GM13977 (cell line): ENCODE measurements at regions not wholly inside any gene's neighbourhood (a gene's known extent, or its start where the extent isn't known, plus 50 kb on each side); places are given as distances from the start of the nearest gene placed in this dataset.

Experiments used
- DNase-seq: peaks from one replicate; pipeline ENCODE4 v3.0.0; 2012; ENCODE audit warnings: low spot score
- in situ Hi-C: fragments of 300-500 bp; cut with MboI; formaldehyde crosslinking; loops from one replicate; pipeline ENCODE4 v1.12.0; 2022; ENCODE audit warnings: low sequenced_read_pairs, low pct_unique_long_range_greater_than_20kb, mixed read lengths, inconsistent platforms; ENCODE audit not compliant: unreplicated experiment
- TF ChIP-seq, protein P1 (sequence below): IDR thresholded peaks from 2 replicates; pipeline ENCODE4 v1.5.1; 2012; ENCODE audit warnings: mild to moderate bottlenecking, control low read depth; ENCODE audit not compliant: insufficient read depth; ENCODE audit errors: extremely low read depth, missing control alignments

DNA sequence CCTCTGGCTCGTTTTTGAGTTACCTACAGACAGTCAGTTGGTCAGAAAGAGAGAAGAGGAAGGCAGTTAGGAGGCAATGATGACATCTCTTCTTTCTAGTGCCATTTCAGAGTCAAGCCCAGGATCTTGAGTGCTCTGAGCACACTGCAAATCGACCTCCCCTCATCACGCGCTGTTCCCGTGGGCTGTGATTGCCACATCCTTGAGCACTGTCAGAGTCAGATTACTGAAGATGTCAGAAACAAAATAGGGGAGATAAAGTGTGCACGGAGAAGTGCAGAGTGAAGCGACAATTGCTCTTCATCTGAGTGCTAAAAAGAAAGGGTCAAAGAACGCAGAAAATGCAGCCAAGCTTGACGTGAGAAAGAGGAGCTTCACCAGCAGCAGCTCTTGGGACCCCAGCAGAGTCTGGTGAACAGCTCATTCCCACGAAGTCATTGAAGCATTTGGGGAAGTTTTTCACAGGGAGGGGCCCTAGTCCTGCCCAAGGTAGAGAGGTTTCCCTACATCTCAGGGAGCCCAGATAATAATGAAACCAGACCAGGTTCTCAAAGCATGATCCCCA is 661.7 kb upstream of the AUTS2 start:
- in situ Hi-C loops = no loop called here
- no peak for DNase-seq
- TF ChIP-seq, protein P1, sequence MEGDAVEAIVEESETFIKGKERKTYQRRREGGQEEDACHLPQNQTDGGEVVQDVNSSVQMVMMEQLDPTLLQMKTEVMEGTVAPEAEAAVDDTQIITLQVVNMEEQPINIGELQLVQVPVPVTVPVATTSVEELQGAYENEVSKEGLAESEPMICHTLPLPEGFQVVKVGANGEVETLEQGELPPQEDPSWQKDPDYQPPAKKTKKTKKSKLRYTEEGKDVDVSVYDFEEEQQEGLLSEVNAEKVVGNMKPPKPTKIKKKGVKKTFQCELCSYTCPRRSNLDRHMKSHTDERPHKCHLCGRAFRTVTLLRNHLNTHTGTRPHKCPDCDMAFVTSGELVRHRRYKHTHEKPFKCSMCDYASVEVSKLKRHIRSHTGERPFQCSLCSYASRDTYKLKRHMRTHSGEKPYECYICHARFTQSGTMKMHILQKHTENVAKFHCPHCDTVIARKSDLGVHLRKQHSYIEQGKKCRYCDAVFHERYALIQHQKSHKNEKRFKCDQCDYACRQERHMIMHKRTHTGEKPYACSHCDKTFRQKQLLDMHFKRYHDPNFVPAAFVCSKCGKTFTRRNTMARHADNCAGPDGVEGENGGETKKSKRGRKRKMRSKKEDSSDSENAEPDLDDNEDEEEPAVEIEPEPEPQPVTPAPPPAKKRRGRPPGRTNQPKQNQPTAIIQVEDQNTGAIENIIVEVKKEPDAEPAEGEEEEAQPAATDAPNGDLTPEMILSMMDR = no peak

DNA sequence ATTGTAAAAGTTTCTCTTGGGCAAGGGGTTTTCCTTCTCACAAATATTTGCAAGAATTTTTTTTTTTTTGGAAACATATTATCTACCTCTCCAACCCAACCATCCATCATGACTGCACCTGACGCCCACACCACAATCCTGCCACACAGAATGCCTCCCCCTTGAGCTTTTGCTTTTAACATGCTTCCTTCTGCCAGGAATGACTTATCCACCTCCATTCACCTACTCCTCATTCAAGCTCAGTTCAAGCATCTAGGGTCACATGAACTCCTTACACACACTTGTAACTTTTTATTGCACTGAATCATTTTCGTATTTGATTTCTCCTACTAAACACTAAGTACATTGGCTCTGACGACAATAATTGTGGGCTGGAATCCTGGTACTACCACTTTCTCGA is 660.1 kb upstream of the AUTS2 start:
- TF ChIP-seq, protein P1 = no peak
- in situ Hi-C loops = no loop called here
- no peak for DNase-seq

DNA sequence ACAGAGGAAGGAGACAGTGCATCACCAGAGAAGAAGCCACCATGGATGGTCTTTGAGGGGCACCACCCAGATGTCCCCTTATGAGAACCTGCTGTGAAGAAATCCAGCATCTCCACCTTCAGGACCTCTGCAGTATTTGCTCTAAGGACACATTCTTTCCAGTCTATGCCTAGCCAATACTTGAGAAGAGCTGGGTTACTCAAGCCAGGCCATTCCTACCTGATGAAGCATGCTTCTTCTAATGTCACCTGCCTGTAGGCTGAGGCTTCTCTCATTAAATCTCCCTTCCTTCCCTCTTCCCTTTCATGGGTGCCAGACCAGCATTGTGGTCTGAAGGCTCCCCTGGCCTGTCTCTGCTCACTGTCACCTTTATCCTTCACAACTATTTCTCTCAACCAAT is 654.5 kb upstream of the AUTS2 start:
- TF ChIP-seq, protein P1 = no peak
- in situ Hi-C loops = no loop called here
- no peak for DNase-seq

DNA sequence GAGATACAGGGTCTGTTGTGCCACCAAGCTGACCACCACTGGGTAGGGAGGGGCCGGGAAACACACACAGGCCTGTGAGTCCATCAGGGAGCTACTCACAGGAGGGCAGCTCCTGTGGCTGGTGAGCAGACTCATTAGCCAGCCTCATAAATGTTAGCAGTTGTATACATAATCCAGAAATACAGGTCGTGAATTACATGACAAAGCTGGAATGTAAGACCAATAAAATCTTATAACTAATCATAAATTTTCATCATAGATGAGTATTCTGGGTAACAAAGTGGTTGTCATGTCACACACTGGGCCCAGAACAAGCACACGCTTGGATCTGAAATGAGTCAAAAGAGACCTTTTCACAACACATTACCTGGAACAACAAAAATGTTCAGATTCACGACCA is 642.6 kb upstream of the AUTS2 start:
- TF ChIP-seq, protein P1 = no peak
- in situ Hi-C loops = no loop called here

DNA sequence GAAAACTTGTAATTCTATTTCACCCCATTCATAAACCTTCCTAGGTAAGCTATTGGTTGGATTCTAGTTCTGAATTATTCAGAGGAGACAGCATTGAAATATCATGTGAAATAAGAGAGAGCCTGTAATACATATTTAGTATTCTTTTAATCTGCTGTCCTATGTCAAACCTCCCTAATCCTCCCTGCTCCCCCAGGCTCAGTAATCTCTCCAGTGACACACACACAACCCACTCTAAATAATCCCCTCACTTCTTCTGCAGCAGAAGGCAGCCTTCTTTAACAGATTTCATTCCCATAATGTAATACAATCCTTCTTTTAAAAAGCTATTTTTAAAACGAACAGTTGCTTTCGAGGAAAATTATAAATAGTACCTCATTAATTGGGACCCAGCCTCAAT is 639.7 kb upstream of the AUTS2 start:
- TF ChIP-seq, protein P1 = no peak
- DNase-seq = no peak
- in situ Hi-C loops = no loop called here

More for the DNA sequence above, 642.6 kb upstream of the AUTS2 start:
- no peak for DNase-seq

DNA sequence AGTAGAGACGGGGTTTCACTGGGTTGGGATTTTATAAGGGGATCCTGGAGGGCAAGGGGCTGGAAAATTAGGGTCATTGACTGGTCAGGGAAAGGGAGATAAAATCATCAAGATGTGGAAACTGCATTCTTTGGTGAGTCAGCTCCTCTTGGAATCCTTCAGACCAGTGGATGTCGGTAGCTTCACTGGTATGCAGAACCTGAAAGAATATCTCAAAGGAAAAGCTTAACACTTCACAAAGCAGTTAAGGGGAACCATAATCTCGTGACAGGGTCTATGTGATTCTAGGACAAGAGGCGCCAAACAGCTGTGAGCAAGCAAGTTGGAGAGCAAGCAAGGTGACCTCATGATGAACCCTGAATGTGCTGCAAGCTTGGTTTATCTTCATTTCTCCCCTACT is 634.7 kb upstream of the AUTS2 start:
- TF ChIP-seq, protein P1 = no peak
- in situ Hi-C loops = no loop called here
- no peak for DNase-seq

DNA sequence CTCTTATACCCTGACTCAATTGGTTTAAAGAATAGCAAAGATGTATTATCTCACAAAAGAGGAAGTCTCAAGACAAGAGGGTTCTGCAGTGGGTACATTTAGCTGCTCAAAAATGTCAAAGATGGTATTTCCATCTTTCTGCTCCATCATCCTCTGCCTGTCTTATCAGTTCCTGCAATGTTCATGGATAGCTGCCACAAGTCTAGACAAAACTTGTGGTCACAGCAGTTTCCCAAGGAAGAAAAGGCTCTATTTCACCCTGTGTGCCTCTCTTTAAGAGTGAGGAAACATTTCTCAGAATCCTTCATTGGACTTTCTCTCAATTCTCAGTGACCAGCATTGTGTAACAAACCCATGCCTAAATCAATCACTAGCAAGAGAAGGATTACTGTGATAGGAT is 634.2 kb upstream of the AUTS2 start:
- in situ Hi-C loops = no loop called here
- DNase-seq = no peak
- TF ChIP-seq, protein P1 = no peak
